GM12875 (cell line): ENCODE measurements at regions not wholly inside any gene's neighbourhood (a gene's known extent, or its start where the extent isn't known, plus 50 kb on each side); places are given as distances from the start of the nearest gene placed in this dataset.

Source experiments
- H3K4me3 ChIP-seq: one replicate; pipeline ENCODE4 v1.5.1; 2011; ENCODE audit warnings: low read depth, low read length, control low read depth
- TF ChIP-seq, protein P1 (sequence below): IDR thresholded peaks from 2 replicates; pipeline ENCODE4 v1.5.1; 2011; ENCODE audit warnings: low read depth, mild to moderate bottlenecking, control low read depth, inconsistent platforms, low read length, moderate library complexity, borderline replicate concordance; ENCODE audit not compliant: insufficient read depth

DNA sequence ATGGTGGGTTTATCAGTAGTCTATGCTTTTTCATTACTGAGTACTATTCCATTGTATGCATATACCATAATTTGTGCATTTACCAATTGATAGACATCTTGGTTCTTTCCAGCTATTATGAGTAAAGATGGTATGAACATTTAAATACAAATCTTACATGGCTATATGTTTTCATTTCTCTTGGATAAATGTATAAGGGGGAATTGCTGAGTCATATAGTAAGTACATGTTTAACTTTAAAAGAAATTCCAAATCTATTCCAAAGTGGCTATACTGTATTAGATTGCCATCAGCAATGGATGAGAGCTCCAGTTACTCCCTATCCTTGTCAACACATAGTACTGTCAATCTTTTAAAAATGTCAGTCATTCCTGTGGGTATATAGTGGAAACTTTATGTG is 243.9 kb downstream of the CDCA7 start:
- TF ChIP-seq, protein P1, sequence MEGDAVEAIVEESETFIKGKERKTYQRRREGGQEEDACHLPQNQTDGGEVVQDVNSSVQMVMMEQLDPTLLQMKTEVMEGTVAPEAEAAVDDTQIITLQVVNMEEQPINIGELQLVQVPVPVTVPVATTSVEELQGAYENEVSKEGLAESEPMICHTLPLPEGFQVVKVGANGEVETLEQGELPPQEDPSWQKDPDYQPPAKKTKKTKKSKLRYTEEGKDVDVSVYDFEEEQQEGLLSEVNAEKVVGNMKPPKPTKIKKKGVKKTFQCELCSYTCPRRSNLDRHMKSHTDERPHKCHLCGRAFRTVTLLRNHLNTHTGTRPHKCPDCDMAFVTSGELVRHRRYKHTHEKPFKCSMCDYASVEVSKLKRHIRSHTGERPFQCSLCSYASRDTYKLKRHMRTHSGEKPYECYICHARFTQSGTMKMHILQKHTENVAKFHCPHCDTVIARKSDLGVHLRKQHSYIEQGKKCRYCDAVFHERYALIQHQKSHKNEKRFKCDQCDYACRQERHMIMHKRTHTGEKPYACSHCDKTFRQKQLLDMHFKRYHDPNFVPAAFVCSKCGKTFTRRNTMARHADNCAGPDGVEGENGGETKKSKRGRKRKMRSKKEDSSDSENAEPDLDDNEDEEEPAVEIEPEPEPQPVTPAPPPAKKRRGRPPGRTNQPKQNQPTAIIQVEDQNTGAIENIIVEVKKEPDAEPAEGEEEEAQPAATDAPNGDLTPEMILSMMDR, result no peak
- H3K4me3 ChIP-seq, result no peak overlapping the region

DNA sequence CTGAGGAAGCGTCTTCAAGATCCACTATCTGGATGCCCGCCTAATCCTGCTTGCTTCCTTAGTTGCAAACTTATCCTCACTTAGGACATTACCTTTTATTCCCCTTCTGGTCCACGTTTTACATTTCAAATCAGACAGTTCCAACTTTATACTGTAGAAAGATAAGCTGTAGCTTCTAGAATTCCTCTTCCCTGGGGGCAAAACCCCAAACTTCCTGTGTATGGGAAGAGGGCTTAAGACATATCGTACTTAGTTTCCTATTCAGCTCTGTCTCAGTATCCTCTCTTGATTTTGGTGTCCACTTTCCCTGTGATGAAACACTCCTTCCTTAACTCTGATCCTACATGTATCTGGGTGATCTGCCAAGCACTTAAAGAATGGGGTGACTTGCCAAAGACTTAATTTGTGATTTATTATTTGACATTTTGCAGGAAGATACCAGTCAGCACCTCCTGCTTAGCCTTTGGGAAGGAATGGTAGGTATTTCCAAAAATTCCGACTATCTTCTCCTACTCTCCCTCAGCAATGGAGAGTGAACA is 245.2 kb downstream of the CDCA7 start:
- H3K4me3 ChIP-seq, result no peak overlapping the region
- TF ChIP-seq, protein P1, result no peak

DNA sequence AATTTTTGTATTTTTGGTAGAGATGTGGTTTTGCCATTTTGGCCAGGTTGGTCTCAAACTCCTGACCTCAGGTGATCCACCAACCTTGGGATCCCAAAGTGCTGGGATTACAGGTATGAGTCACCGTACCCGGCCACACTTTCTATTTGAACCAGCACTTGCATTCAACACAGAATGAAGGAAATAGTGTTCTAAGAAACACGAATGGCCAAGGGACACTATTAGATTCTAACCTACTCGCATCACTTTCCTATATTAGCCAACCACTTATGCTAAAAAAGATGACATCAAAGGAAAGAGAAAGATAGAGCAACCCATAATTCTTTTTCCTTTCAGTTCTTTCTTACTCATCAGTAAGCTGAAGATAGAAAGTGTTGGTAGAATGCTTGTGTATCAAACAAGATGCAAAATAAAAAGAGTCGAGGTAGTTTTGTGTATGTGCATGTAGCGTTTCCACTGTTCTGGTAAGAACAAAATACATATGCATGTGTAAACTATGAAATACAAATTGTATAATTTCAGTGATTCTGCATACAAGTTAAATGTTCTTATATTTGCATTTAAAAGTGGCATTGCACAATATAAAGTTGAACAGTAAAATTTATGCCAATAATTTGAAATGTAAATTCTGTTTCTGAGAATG is 247.6 kb downstream of the CDCA7 start:
- H3K4me3 ChIP-seq, result no peak overlapping the region
- TF ChIP-seq, protein P1, result no peak

DNA sequence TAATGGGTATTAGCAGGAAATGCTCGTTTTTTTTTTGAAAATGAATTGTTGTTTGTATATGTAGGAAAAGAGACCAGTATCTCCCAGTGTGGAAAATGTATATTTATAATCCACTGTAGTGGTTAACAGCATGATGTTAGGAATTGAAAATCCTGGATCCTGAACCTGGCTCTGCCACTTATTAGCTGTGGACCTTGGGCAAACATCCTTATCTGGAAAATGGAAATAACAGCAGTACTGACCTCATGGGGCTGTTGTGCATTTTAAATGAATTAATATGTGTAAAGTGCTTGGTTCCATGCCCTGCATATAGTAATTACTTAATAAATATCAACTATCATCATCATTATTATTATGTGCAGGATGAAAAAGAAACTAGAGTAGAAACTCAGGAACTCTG is 251.3 kb downstream of the CDCA7 start:
- H3K4me3 ChIP-seq, result no peak overlapping the region
- TF ChIP-seq, protein P1, result no peak

DNA sequence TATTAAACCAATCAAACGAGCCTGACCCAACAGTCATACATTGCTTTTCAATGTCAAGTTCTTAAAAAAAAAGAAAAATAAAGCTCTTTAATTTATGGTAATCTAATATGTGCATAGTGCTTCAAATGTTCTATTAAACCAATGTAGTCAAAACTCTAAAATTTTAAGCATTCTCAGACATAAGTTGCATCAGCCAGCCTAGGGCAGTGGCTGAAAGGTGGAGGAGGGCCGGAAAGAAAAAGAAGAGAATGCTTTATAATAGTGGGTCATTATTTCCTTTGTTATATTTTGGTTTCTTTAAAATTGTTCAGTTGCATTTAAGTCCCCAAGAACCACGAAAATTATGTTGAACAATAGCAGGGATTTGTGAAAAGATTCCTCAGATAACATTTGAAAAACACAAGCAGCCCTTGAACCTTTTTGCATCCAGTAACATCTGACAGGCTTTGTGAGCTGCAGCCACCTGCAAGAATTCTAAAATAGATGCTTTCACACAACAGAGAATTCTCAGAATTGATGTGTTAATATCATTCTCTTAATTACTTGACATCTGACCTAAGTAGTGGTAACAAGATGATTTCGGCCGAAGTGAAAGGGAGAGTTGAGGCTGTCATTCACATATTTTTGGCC is 252.1 kb downstream of the CDCA7 start:
- H3K4me3 ChIP-seq, result no peak overlapping the region
- TF ChIP-seq, protein P1, result no peak

DNA sequence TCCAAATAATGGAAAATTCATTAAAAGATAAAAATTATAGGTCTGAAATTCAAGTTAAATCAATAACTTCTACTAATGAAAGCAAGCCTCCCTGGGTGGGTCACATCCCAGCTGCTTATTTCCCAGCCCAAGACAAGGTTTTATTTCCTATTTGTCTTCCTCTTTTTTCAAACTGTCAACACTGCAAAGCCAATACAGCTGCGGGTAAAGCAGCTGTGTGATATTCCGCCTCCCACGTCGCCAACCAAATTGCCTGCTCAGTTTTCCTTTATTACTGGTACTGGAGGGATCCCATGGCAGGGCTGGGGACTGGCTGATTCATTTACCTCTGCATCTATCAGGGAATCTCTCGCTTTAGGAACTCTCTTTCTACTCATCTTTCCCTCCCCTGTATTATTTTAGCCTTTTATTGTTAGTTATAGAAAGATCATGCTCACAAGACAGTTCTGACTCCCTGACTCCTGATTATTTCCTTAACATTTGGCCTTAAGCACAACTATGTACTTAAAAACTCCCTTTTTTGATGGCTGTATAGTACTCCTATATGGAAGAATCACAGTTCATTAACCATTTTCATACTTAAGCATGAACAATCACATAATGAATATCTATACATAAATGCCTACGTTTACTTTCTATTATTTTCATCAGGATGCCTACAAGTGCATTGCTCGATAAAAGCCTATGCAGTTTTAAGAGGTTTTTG is 253.1 kb downstream of the CDCA7 start:
- TF ChIP-seq, protein P1, result no peak
- no peak overlapping the region for H3K4me3 ChIP-seq
